Endodermal cell (in vitro differentiated cells): ENCODE measurements at regions not wholly inside any gene's neighbourhood (a gene's known extent, or its start where the extent isn't known, plus 50 kb on each side); places are given as distances from the start of the nearest gene placed in this dataset.

ENCODE experiments used
- DNase-seq: peaks from one replicate; pipeline ENCODE4 v3.0.0-alpha.2; 2017
- H3K27ac ChIP-seq: 2 replicates; pipeline ENCODE4 v1.5.1; 2013; ENCODE audit warnings: mild to moderate bottlenecking, low read depth, low read length, moderate library complexity
- H3K27me3 ChIP-seq: 2 replicates; pipeline ENCODE4 v1.6.1; 2013; ENCODE audit warnings: mild to moderate bottlenecking, low read length, moderate library complexity; ENCODE audit not compliant: insufficient read depth, control insufficient read depth, poor library complexity, severe bottlenecking
- H3K36me3 ChIP-seq: 2 replicates; pipeline ENCODE4 v1.7.0; 2013; ENCODE audit warnings: mild to moderate bottlenecking, low read length, moderate library complexity; ENCODE audit not compliant: control insufficient read depth, insufficient read depth
- H3K4me1 ChIP-seq: one replicate; pipeline ENCODE4 v1.7.0; 2013; ENCODE audit warnings: low read length; ENCODE audit not compliant: control insufficient read depth, insufficient read depth
- H3K4me3 ChIP-seq: 2 replicates; pipeline ENCODE4 v1.5.1; 2013; ENCODE audit warnings: mild to moderate bottlenecking, low read length, moderate library complexity
- H3K9ac ChIP-seq: 2 replicates; pipeline ENCODE4 v1.6.1; 2013; ENCODE audit warnings: mild to moderate bottlenecking, low read length, moderate library complexity; ENCODE audit not compliant: poor library complexity, severe bottlenecking; ENCODE audit errors: extremely low read depth
- H3K9me3 ChIP-seq: 2 replicates; pipeline ENCODE4 v1.6.1; 2013; ENCODE audit warnings: mild to moderate bottlenecking, low read length, moderate library complexity; ENCODE audit not compliant: control insufficient read depth
- H3K27ac Mint-ChIP-seq: 2 replicates; pipeline ENCODE4 v1.8.0; 2020; ENCODE audit warnings: mixed read lengths
- H3K27me3 Mint-ChIP-seq: 2 replicates; pipeline ENCODE4 v1.8.0; 2021; ENCODE audit warnings: mild to moderate bottlenecking, mixed read lengths; ENCODE audit not compliant: insufficient read depth
- H3K36me3 Mint-ChIP-seq: 2 replicates; pipeline ENCODE4 v1.8.0; 2020; ENCODE audit warnings: low read depth, mixed read lengths
- H3K4me1 Mint-ChIP-seq: 2 replicates; pipeline ENCODE4 v1.8.0; 2020; ENCODE audit warnings: mixed read lengths
- H3K4me3 Mint-ChIP-seq: 2 replicates; pipeline ENCODE4 v1.8.0; 2020; ENCODE audit warnings: mild to moderate bottlenecking, moderate library complexity, mixed read lengths
- H3K9me3 Mint-ChIP-seq: 2 replicates; pipeline ENCODE4 v1.8.0; 2020; ENCODE audit warnings: mild to moderate bottlenecking, mixed read lengths
- CTCF ChIP-seq: fragments of 200-600 bp; sonication (generic); conservative IDR thresholded peaks from 2 replicates; pipeline ENCODE4 v1.5.0; 2021; ENCODE audit warnings: antibody characterized with exemption, mild to moderate bottlenecking
- WGBS, 2 experiments: methylation state at CpG; one replicate each; pipeline versions ENCODE4 v1.1.5 to v1.1.7; 2013; ENCODE audit warnings: missing lambda C conversion rate in 2 of 2, mixed read lengths in 1 of 2; ENCODE audit not compliant: insufficient coverage in 1 of 2, insufficient read length in 1 of 2; 5-methylcytosine and 5-hydroxymethylcytosine counted together

- no peak overlapping the region for H3K27ac ChIP-seq
- H3K4me1 ChIP-seq: no peaks in the 10 kb centered on the region
- Mint-ChIP-seq H3K4me1 (no peaks in the 10 kb centered on the region), H3K9me3 (peaks cover 26% of the 10 kb centered on the region), H3K4me3 (no peak overlapping the region), H3K27ac (no peak overlapping the region), H3K36me3 (no peaks in the 10 kb centered on the region), H3K27me3 (no peaks in the 10 kb centered on the region)
- 93 to 95% methylated on average over 4 to 5 of the region's 5 CpGs for WGBS, 2 experiments
- TF ChIP-seq CTCF: no peak
- H3K27me3 ChIP-seq: no peaks in the 10 kb centered on the region
- no peak overlapping the region for H3K4me3 ChIP-seq
- H3K9me3 ChIP-seq: peaks cover 16% of the 10 kb centered on the region
- no peak for DNase-seq
- no peaks in the 10 kb centered on the region for H3K36me3 ChIP-seq
- no peak overlapping the region for H3K9ac ChIP-seq
Measured at GRCh38 chr4:57628004-57628403, 517.8 kb upstream of the IGFBP7 start.

- H3K36me3 Mint-ChIP-seq: no peaks in the 10 kb centered on the region
Measured at GRCh38 chr4:57614257-57614932, 504.2 kb upstream of the IGFBP7 start.

GRCh38 chr4:57612279-57612678 is 502.1 kb upstream of the IGFBP7 start:
- no peak for DNase-seq
- Histone ChIP-seq H3K36me3 (no peaks in the 10 kb centered on the region), H3K9me3 (no peaks in the 10 kb centered on the region), H3K27me3 (no peaks in the 10 kb centered on the region), H3K4me1 (no peaks in the 10 kb centered on the region), H3K9ac (no peak overlapping the region), H3K27ac (no peak overlapping the region), H3K4me3 (no peak overlapping the region)
- Mint-ChIP-seq H3K36me3 (no peaks in the 10 kb centered on the region), H3K9me3 (no peaks in the 10 kb centered on the region), H3K27me3 (no peaks in the 10 kb centered on the region), H3K27ac (no peak overlapping the region), H3K4me1 (peaks cover 7% of the 10 kb centered on the region), H3K4me3 (no peak overlapping the region)
- TF ChIP-seq CTCF: peak; percentile 67
- 0 to 37% methylated on average over 1 to 2 of the region's 2 CpGs for WGBS, 2 experiments

More at GRCh38 chr4:57614257-57614932, 504.2 kb upstream of the IGFBP7 start:
- Histone ChIP-seq H3K9ac (no peak overlapping the region), H3K9me3 (no peaks in the 10 kb centered on the region), H3K4me1 (no peaks in the 10 kb centered on the region), H3K36me3 (no peaks in the 10 kb centered on the region), H3K27ac (no peak overlapping the region), H3K4me3 (no peak overlapping the region), H3K27me3 (no peaks in the 10 kb centered on the region)
- 83 to 92% methylated on average over 3 to 5 of the region's 5 CpGs for WGBS, 2 experiments
- no peak for TF ChIP-seq CTCF
- no peak overlapping the region for H3K27ac Mint-ChIP-seq
- H3K4me3 Mint-ChIP-seq: no peak overlapping the region
- no peaks in the 10 kb centered on the region for H3K4me1 Mint-ChIP-seq
- no peaks in the 10 kb centered on the region for H3K27me3 Mint-ChIP-seq
- H3K9me3 Mint-ChIP-seq: peaks cover 1% of the 10 kb centered on the region
- peak; percentile 41 for DNase-seq
